Activated T-cell treated with anti-CD3 and anti-CD28 coated beads, Interleukin-2, amount 50 U/mL, for 72 hours (primary cell): ENCODE measurements at regions not wholly inside any gene's neighbourhood (a gene's known extent, or its start where the extent isn't known, plus 50 kb on each side); places are given as distances from the start of the nearest gene placed in this dataset.

Source experiments
- ATAC-seq, 2 donors: fragments of 150-1000 bp; cut with Tn5 transposase; replicated peaks in 1 of 2; 2 replicates each; pipeline ENCODE4 v1.10.0; 2021; ENCODE audit warnings: moderate library complexity in 2 of 2, mild to moderate bottlenecking in 1 of 2
- DNase-seq, 2 donors: peaks; one replicate each; pipeline ENCODE4 v3.0.0; 2021 to 2022; ENCODE audit warnings: mixed read lengths in 1 of 2
- H3K27ac Mint-ChIP-seq: one replicate; pipeline ENCODE4 v1.8.0; 2022; ENCODE audit warnings: mild to moderate bottlenecking, moderate library complexity, mixed read lengths
- H3K27me3 Mint-ChIP-seq: one replicate; pipeline ENCODE4 v1.8.0; 2022; ENCODE audit warnings: low read depth, mixed read lengths
- H3K36me3 Mint-ChIP-seq, 2 donors: one replicate each; pipeline ENCODE4 v1.8.0; 2022; ENCODE audit warnings: mixed read lengths in 2 of 2, mild to moderate bottlenecking in 1 of 2; ENCODE audit not compliant: insufficient read depth in 2 of 2
- H3K4me1 Mint-ChIP-seq: one replicate; pipeline ENCODE4 v1.8.0; 2022; ENCODE audit warnings: low read depth, mixed read lengths
- H3K4me3 Mint-ChIP-seq, 2 donors: one replicate each; pipeline ENCODE4 v1.8.0; 2022; ENCODE audit warnings: mild to moderate bottlenecking in 2 of 2, mixed read lengths in 2 of 2, moderate library complexity in 2 of 2
- H3K9me3 Mint-ChIP-seq, 2 donors: one replicate each; pipeline ENCODE4 v1.8.0; 2022; ENCODE audit warnings: mixed read lengths in 2 of 2

DNA sequence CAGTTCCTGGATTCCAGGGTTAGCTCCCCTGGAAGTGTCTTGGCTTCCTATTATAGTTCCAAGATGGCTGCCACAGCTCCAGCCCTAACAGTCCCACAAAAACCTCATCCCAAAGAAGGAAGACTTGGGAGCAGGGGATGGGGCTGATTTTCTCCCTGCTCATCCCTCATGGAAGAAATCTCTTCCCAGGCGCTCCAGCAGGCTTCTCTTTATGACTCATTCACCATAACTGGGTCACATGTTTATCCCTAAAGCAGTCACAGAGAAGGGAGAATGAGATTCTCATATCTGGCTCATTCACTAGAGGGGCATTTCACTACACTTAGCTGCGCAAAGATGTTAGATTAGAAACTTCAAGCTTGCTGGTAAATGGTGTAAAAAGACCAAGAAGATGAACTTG lies 206.5 kb upstream of the IRX3 start:
- H3K27me3 Mint-ChIP-seq: peaks cover 9% of the 10 kb centered on the region
- H3K36me3 Mint-ChIP-seq: peaks cover 0 to 2% of the 10 kb centered on the region in 2 donors
- no peak overlapping the region for H3K4me3 Mint-ChIP-seq
- no peak overlapping the region for H3K27ac Mint-ChIP-seq
- ATAC-seq (no peak), DNase-seq (no peak)
- no peaks in the 10 kb centered on the region for H3K4me1 Mint-ChIP-seq
- peaks cover 3 to 6% of the 10 kb centered on the region in 2 donors for H3K9me3 Mint-ChIP-seq

- H3K27ac Mint-ChIP-seq: no peak overlapping the region
- ATAC-seq: no peak
- H3K36me3 Mint-ChIP-seq: no peaks in the 10 kb centered on the region
- H3K4me3 Mint-ChIP-seq: no peak overlapping the region
- no peaks in the 10 kb centered on the region for H3K4me1 Mint-ChIP-seq
- H3K27me3 Mint-ChIP-seq: no peaks in the 10 kb centered on the region
- H3K9me3 Mint-ChIP-seq: no peaks in the 10 kb centered on the region
- no peak for DNase-seq
These were observed 203.5 kb upstream of the IRX3 start for GRCh38 chr16:54490112-54490488.

DNA sequence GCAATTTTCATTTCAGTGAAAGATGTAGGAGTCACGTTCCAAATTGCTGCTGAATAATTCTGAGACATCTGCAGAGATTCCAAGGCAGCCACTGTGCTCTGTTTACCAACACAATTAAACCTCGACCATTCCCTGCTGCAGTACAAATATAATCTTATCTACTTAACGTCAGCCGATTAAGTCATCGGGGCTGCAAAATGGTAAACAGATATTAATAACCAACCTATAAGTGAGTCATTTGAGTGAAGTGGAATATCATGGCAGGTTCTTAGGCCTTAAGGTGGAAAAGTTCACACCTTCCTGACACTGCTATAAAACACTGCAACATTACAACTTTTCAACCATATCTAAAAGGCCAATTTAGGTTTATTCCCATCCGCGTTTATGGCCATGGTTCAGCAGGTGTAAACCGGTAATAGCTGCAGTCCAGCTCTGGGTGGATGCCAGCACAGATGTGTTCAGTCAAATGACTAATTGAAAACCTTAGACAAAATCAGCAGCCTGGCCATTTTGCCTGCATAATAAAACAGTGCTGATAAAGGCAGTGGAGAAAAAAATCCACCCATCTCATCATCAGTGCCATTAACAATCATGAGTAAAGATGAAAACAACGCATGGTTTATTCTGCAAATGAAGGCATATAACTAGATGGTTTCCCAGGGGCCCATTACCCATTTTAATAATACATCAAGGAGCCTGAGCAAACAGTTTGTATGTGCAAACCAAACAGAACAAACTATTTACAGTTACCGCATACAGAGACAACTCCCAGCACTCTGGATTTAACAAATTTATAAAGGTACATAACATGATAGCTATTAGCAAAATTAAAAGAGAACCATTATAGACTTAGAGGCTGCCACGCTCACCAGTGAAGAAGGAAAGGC lies 202.9 kb upstream of the IRX3 start:
- no peaks in the 10 kb centered on the region for H3K27me3 Mint-ChIP-seq
- no peaks in the 10 kb centered on the region for H3K4me1 Mint-ChIP-seq

GRCh38 chr16:54488729-54489128 lies 202.1 kb upstream of the IRX3 start:
- no peaks in the 10 kb centered on the region for H3K36me3 Mint-ChIP-seq
- no peaks in the 10 kb centered on the region for H3K27me3 Mint-ChIP-seq
- H3K4me1 Mint-ChIP-seq: no peaks in the 10 kb centered on the region
- H3K27ac Mint-ChIP-seq: no peak overlapping the region
- no peak for ATAC-seq
- H3K4me3 Mint-ChIP-seq: no peak overlapping the region
- H3K9me3 Mint-ChIP-seq: no peaks in the 10 kb centered on the region
- no peak for DNase-seq

More for the DNA sequence above, 202.9 kb upstream of the IRX3 start:
- Mint-ChIP-seq H3K9me3 (no peaks in the 10 kb centered on the region), H3K4me3 (no peak overlapping the region), H3K36me3 (no peaks in the 10 kb centered on the region), H3K27ac (no peak overlapping the region)
- ATAC-seq (no peak), DNase-seq (no peak)

- ATAC-seq: no peak
- Mint-ChIP-seq H3K27ac (no peak overlapping the region), H3K36me3 (no peaks in the 10 kb centered on the region), H3K4me3 (no peak overlapping the region), H3K9me3 (no peaks in the 10 kb centered on the region), H3K27me3 (no peaks in the 10 kb centered on the region), H3K4me1 (no peaks in the 10 kb centered on the region)
- DNase-seq: no peak
These were observed 201.3 kb upstream of the IRX3 start for GRCh38 chr16:54487933-54488332.

GRCh38 chr16:54484700-54485099 lies 198.1 kb upstream of the IRX3 start:
- Mint-ChIP-seq H3K36me3 (no peaks in the 10 kb centered on the region), H3K27me3 (no peaks in the 10 kb centered on the region), H3K4me1 (no peaks in the 10 kb centered on the region), H3K4me3 (no peak overlapping the region), H3K9me3 (peaks cover 0 to 2% of the 10 kb centered on the region in 2 donors), H3K27ac (no peak overlapping the region)
- DNase-seq (no peak), ATAC-seq (no peak)

- H3K27ac Mint-ChIP-seq: no peak overlapping the region
- ATAC-seq: no peak
- H3K4me3 Mint-ChIP-seq: no peak overlapping the region
- DNase-seq: no peak
- no peaks in the 10 kb centered on the region for H3K4me1 Mint-ChIP-seq
- peaks cover 4 to 5% of the 10 kb centered on the region in 2 donors for H3K9me3 Mint-ChIP-seq
- no peaks in the 10 kb centered on the region for H3K27me3 Mint-ChIP-seq
- H3K36me3 Mint-ChIP-seq: no peaks in the 10 kb centered on the region
These were observed 196.4 kb upstream of the IRX3 start for GRCh38 chr16:54482892-54483574.

- no peak overlapping the region for H3K4me3 Mint-ChIP-seq
- H3K27me3 Mint-ChIP-seq: no peaks in the 10 kb centered on the region
- H3K4me1 Mint-ChIP-seq: no peaks in the 10 kb centered on the region
- peaks cover 4 to 5% of the 10 kb centered on the region in 2 donors for H3K9me3 Mint-ChIP-seq
- no peak overlapping the region for H3K27ac Mint-ChIP-seq
- ATAC-seq (no peak), DNase-seq (no peak)
- no peaks in the 10 kb centered on the region for H3K36me3 Mint-ChIP-seq
These were observed 193.8 kb upstream of the IRX3 start for GRCh38 chr16:54480429-54480828.

DNA sequence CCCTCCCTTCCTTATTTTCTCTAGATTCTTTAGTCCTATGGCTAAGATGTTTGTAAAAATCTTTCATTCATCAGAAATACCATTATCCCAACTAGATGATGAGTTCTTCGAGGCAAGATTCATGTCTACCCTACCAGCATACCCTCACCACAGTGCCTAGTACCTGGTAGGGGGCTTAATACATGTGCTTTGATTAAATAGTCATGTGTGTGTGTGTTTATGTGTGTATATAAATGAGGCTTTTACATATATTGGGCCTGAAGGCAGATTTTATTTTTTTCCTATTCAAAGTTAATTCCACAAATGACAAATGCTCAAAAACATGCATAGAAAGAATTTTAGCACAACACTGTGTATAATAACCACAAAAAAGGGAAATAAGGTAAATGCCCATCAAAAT lies 193.0 kb upstream of the IRX3 start:
- ATAC-seq (no peak), DNase-seq (no peak)
- H3K27ac Mint-ChIP-seq: no peak overlapping the region
- H3K4me3 Mint-ChIP-seq: no peak overlapping the region
- peaks cover 4 to 5% of the 10 kb centered on the region in 2 donors for H3K9me3 Mint-ChIP-seq
- H3K36me3 Mint-ChIP-seq: no peaks in the 10 kb centered on the region
- no peaks in the 10 kb centered on the region for H3K27me3 Mint-ChIP-seq
- no peaks in the 10 kb centered on the region for H3K4me1 Mint-ChIP-seq

DNA sequence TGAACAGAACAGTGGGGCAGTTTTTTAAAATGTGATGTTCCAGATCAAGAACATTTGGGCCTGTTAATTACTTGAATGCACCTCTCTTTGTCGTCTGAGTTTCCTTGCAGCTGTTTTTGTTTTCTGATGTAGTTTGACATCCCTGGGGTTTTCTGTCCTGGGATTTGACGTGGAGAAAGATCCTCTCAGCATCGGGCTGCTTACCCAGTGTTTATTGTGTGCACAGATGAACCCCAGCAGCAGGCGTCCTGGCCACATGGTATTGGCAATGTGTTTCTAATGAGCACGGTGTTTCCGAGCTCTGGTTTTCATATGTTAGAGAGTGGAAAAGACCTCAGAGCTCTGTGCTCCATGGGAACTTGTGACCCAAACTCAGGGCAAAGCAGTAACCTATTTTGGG lies 191.1 kb upstream of the IRX3 start:
- Mint-ChIP-seq H3K4me3 (no peak overlapping the region), H3K27ac (no peak overlapping the region), H3K27me3 (no peaks in the 10 kb centered on the region), H3K36me3 (no peaks in the 10 kb centered on the region), H3K9me3 (peaks cover 4 to 5% of the 10 kb centered on the region in 2 donors), H3K4me1 (no peaks in the 10 kb centered on the region)
- no peak for ATAC-seq
- DNase-seq: no peak

DNA sequence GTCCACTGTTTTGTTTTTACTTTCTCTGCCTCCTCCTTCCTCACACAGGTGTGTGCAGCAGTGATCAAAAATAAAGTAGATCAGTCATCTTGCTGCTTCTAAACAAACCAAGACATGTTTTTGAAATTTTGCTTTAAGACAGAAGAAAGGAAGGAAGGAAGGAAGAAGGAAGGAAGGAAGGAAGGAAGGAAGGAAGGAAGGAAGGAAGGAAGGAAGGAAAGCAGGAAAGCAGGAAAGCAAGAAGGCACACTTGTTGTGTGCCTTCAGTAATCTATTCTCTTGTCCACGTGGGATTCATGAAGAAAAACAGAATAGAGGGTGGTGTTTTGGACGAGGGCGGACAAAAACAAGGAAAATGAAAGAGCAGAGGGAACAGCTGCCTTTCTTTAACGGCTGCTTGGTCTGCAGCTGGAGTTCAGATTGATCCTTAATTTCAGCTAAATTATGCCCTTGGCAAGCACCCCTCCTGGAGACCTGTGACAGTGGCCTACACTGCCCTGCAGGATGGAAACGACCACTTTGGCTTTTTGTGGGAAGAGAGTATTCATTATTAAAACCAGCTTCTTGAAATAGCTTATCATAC lies 188.5 kb upstream of the IRX3 start:
- Mint-ChIP-seq H3K27me3 (no peaks in the 10 kb centered on the region), H3K4me1 (no peaks in the 10 kb centered on the region), H3K27ac (no peak overlapping the region), H3K36me3 (no peaks in the 10 kb centered on the region), H3K9me3 (peaks cover 3 to 4% of the 10 kb centered on the region in 2 donors), H3K4me3 (no peak overlapping the region)
- ATAC-seq (no peak), DNase-seq (no peak)

DNA sequence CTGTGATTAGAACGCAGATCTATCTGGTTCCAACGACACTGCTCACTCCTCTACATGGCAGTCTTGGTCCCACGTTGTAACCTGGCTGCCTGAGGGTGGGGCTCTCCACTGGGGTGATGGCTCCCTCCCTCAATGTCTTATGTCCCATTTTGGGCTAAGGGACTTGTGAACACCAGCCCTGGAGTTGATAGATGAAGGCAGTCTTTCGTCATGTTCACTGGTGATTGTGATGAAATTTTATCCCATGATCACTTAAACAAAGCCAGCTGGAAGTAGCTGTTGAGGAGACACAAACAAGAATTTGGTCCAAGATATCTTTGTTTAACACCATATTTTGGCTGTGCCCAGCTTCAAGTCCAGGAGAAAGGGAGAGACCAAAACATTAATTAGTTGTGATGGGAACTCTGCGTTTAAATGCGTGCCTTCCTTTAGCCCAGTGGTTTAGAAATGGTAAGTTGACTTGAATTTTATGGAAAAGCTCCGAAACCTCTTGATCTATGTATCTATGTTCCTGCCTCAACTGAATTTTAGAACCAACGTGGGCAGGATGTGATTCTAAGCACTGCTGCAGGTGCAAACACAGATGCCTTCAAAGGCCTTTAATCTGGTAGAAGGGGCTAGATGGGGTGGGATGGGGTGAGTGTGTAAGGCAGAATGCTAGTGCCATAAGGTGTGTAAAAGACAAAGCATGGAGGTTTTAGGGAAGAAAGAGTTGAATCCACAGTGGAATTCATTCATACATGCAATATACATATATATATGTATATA lies 186.8 kb upstream of the IRX3 start:
- Mint-ChIP-seq H3K4me1 (no peaks in the 10 kb centered on the region), H3K27ac (no peak overlapping the region), H3K36me3 (no peaks in the 10 kb centered on the region), H3K27me3 (no peaks in the 10 kb centered on the region), H3K4me3 (no peak overlapping the region), H3K9me3 (no peaks in the 10 kb centered on the region)
- ATAC-seq (no peak), DNase-seq (no peak)

- DNase-seq: no peak
- no peak overlapping the region for H3K27ac Mint-ChIP-seq
- ATAC-seq: no peak
- H3K4me3 Mint-ChIP-seq: no peak overlapping the region
- no peaks in the 10 kb centered on the region for H3K27me3 Mint-ChIP-seq
- peaks cover 3 to 6% of the 10 kb centered on the region in 2 donors for H3K36me3 Mint-ChIP-seq
- H3K4me1 Mint-ChIP-seq: no peaks in the 10 kb centered on the region
- H3K9me3 Mint-ChIP-seq: peaks cover 5 to 12% of the 10 kb centered on the region in 2 donors
These were observed 180.8 kb upstream of the IRX3 start for GRCh38 chr16:54467398-54467797.
